CD4-positive, alpha-beta T cell (primary cell): ENCODE measurements at regions not wholly inside any gene's neighbourhood (a gene's known extent, or its start where the extent isn't known, plus 50 kb on each side); places are given as distances from the start of the nearest gene placed in this dataset.

Experiments
- ATAC-seq: fragments of 200-7000 bp; cut with Tn5 transposase; one replicate; pipeline ENCODE4 v1.10.0; 2022; ENCODE audit warnings: mild to moderate bottlenecking; ENCODE audit not compliant: poor library complexity
- CTCF ChIA-PET: fragments of 350-600 bp; sonication (Branson Sonifier 250); formaldehyde crosslinking; loops from one replicate; lab custom pipeline; 2021; ENCODE audit warnings: antibody characterized with exemption, inconsistent platforms; lab: Charles Lee
- POLR2A ChIA-PET: fragments of 350-600 bp; sonication (Branson Sonifier 250); formaldehyde crosslinking; loops from one replicate; lab custom pipeline; 2021; ENCODE audit warnings: antibody characterized with exemption, inconsistent platforms; lab: Charles Lee
- DNase-seq, 14 experiments: peaks; one replicate each; pipeline ENCODE4 v3.0.0-alpha.2; 2013 to 2020; ENCODE audit warnings: mixed read lengths in 2 of 14
- H3K27ac ChIP-seq, 2 donors: one replicate each; pipeline versions ENCODE4 v1.5.1 to v1.7.0; 2013; ENCODE audit warnings: low read length in 2 of 2, low read depth in 1 of 2, mild to moderate bottlenecking in 1 of 2
- H3K27me3 ChIP-seq, 2 experiments: 1 replicate in 1 of 2; 2 replicates in 1 of 2; pipeline versions ENCODE4 v1.6.1 to v1.7.0; 2013; ENCODE audit warnings: low read length in 2 of 2, control low read depth in 1 of 2, mild to moderate bottlenecking in 1 of 2, moderate library complexity in 1 of 2; ENCODE audit not compliant: insufficient read depth in 2 of 2, control insufficient read depth in 1 of 2
- H3K36me3 ChIP-seq: one replicate; pipeline ENCODE4 v1.6.1; 2013; ENCODE audit warnings: low read length, control low read depth; ENCODE audit not compliant: insufficient read depth
- H3K4me1 ChIP-seq: one replicate; pipeline ENCODE4 v1.6.1; 2013; ENCODE audit warnings: low read length, control low read depth; ENCODE audit not compliant: insufficient read depth
- H3K4me3 ChIP-seq: one replicate; pipeline ENCODE4 v1.5.1; 2013; ENCODE audit warnings: mild to moderate bottlenecking, low read length, moderate library complexity
- H3K9me3 ChIP-seq, 2 experiments: 1 replicate in 1 of 2; 2 replicates in 1 of 2; pipeline versions ENCODE4 v1.6.1 to v1.7.0; 2013; ENCODE audit warnings: low read length in 2 of 2, mild to moderate bottlenecking in 2 of 2, control low read depth in 1 of 2, moderate library complexity in 1 of 2; ENCODE audit not compliant: control insufficient read depth in 1 of 2, insufficient read depth in 1 of 2
- H3K27ac Mint-ChIP-seq: one replicate; pipeline ENCODE4 v1.8.0; 2020; ENCODE audit warnings: mixed read lengths
- H3K27me3 Mint-ChIP-seq: one replicate; pipeline ENCODE4 v1.8.0; 2021; ENCODE audit warnings: mixed read lengths
- H3K36me3 Mint-ChIP-seq: one replicate; pipeline ENCODE4 v1.8.0; 2021; ENCODE audit warnings: low read depth, mixed read lengths
- H3K4me1 Mint-ChIP-seq: one replicate; pipeline ENCODE4 v1.8.0; 2021; ENCODE audit warnings: low read depth, mixed read lengths
- H3K4me3 Mint-ChIP-seq: one replicate; pipeline ENCODE4 v1.8.0; 2020; ENCODE audit warnings: mild to moderate bottlenecking, mixed read lengths
- H3K9me3 Mint-ChIP-seq: one replicate; pipeline ENCODE4 v1.8.0; 2020; ENCODE audit warnings: mixed read lengths
- intact Hi-C, 2 experiments: fragments of 100-400 bp; cut with DNase I in 1 of 2; cut with micrococcal nuclease in 1 of 2; formaldehyde crosslinking; loops; one replicate each; pipeline versions ENCODE4 v1.15.1 to v1.9.0; 2023 to 2025; cut with DNase I, micrococcal nuclease
- TF ChIP-seq, protein P1 (sequence below): fragments of 200-600 bp; IDR thresholded peaks from one replicate; pipeline ENCODE4 v1.8.0; 2022; ENCODE audit warnings: antibody characterized with exemption, mild to moderate bottlenecking

DNA sequence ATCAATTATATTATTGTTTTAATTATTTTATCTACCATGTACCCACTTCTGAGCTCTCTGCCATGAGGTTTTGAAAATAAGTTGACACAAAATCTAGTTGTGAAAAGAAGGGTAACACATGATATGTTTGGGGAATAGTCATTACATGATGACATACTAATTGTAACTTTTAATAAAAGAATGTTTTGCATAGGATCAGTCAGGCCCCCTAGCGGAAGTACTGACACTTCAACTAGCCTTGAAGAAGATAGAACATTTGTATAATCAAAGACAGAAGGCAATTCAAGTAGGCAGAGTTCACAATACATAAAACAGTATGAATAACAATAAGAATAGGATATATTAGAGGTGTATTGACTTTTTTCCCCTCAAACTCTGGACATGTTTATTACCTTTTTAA, 1191.0 kb upstream of the AGA start:
- Histone ChIP-seq H3K4me3 (no peak overlapping the region), H3K4me1 (no peaks in the 10 kb centered on the region), H3K27ac (no peak overlapping the region), H3K36me3 (no peaks in the 10 kb centered on the region), H3K9me3 (peaks cover 0 to 10% of the 10 kb centered on the region in 2 experiments), H3K27me3 (no peaks in the 10 kb centered on the region)
- ATAC-seq (no peak), DNase-seq (no peak)
- Mint-ChIP-seq H3K36me3 (no peaks in the 10 kb centered on the region), H3K27me3 (no peaks in the 10 kb centered on the region), H3K9me3 (no peaks in the 10 kb centered on the region), H3K4me1 (no peaks in the 10 kb centered on the region), H3K27ac (no peak overlapping the region), H3K4me3 (no peak overlapping the region)
- TF ChIP-seq, protein P1, sequence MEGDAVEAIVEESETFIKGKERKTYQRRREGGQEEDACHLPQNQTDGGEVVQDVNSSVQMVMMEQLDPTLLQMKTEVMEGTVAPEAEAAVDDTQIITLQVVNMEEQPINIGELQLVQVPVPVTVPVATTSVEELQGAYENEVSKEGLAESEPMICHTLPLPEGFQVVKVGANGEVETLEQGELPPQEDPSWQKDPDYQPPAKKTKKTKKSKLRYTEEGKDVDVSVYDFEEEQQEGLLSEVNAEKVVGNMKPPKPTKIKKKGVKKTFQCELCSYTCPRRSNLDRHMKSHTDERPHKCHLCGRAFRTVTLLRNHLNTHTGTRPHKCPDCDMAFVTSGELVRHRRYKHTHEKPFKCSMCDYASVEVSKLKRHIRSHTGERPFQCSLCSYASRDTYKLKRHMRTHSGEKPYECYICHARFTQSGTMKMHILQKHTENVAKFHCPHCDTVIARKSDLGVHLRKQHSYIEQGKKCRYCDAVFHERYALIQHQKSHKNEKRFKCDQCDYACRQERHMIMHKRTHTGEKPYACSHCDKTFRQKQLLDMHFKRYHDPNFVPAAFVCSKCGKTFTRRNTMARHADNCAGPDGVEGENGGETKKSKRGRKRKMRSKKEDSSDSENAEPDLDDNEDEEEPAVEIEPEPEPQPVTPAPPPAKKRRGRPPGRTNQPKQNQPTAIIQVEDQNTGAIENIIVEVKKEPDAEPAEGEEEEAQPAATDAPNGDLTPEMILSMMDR, result no peak
- POLR2A ChIA-PET, result no interaction called here
- CTCF ChIA-PET, result no interaction called here
- intact Hi-C loops, result no loop called here

DNA sequence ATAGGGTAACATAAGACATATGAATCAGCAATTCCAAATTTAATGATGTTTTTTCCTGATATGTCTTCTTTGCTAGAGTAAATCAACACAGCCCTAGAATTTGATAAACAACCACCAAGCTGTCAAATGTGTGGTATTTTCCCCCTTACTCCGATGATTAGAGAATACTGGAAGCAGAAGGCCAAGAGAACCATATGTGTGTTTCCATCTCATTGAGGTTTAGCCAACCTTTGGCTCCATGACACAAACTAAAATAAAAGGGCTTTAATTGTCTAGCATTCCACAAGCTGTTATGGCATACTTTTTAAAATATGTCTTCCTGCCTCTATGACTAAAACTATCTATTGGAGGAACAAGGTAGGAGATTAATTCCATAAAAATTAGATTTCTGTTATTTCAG, 1222.4 kb upstream of the AGA start:
- intact Hi-C loops, result no loop called here
- TF ChIP-seq, protein P1, result no peak
- Mint-ChIP-seq H3K4me3 (no peak overlapping the region), H3K4me1 (no peaks in the 10 kb centered on the region), H3K27ac (no peak overlapping the region), H3K36me3 (no peaks in the 10 kb centered on the region), H3K27me3 (no peaks in the 10 kb centered on the region), H3K9me3 (peaks cover 4% of the 10 kb centered on the region)
- no peak for DNase-seq
- H3K9me3 ChIP-seq, result peaks cover 0 to 8% of the 10 kb centered on the region in 2 experiments
- H3K4me1 ChIP-seq, result no peaks in the 10 kb centered on the region
- H3K27ac ChIP-seq, result no peak overlapping the region
- H3K27me3 ChIP-seq, result no peaks in the 10 kb centered on the region
- CTCF ChIA-PET, result no interaction called here
- no peak overlapping the region for H3K4me3 ChIP-seq
- H3K36me3 ChIP-seq, result no peaks in the 10 kb centered on the region
- POLR2A ChIA-PET, result no interaction called here
- no peak for ATAC-seq

DNA sequence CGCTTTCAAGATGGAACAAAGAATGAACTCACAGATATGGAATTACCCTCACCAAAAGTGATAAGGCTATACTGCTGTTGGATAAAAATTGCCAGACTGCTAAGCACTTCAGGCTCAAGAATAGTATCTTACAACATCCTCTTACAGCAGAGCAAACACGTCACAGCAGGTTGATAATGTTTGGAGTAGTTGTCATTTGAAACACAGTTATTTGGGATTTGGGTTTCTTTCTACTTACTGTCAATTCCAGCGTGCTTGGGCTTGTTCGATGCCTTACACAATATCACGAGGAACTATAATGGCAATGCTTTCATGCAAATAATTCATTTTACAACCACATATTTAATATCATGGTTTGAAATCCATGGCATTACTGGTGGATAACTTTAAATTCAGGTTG, 1223.7 kb upstream of the AGA start:
- no peaks in the 10 kb centered on the region for H3K4me1 Mint-ChIP-seq
- Histone ChIP-seq H3K27ac (no peak overlapping the region), H3K9me3 (peaks cover 0 to 8% of the 10 kb centered on the region in 2 experiments), H3K27me3 (no peaks in the 10 kb centered on the region), H3K4me1 (no peaks in the 10 kb centered on the region), H3K36me3 (no peaks in the 10 kb centered on the region), H3K4me3 (no peak overlapping the region)
- DNase-seq (no peak), ATAC-seq (no peak)
- ChIA-PET POLR2A (no interaction called here), CTCF (no interaction called here)
- peaks cover 6% of the 10 kb centered on the region for H3K9me3 Mint-ChIP-seq
- intact Hi-C loops, result no loop called here
- TF ChIP-seq, protein P1, result no peak
- H3K27me3 Mint-ChIP-seq, result no peaks in the 10 kb centered on the region
- H3K4me3 Mint-ChIP-seq, result no peak overlapping the region
- H3K27ac Mint-ChIP-seq, result no peak overlapping the region
- no peaks in the 10 kb centered on the region for H3K36me3 Mint-ChIP-seq
